ENCODE measurements at regions not wholly inside any gene's neighbourhood (a gene's known extent, or its start where the extent isn't known, plus 50 kb on each side); places are given as distances from the start of the nearest gene placed in this dataset.
"Not testable (repeated sequence)": the region's sequence is repeated elsewhere in the genome, so short reads cannot be mapped to it uniquely, and the experiment has no call there.

DNA sequence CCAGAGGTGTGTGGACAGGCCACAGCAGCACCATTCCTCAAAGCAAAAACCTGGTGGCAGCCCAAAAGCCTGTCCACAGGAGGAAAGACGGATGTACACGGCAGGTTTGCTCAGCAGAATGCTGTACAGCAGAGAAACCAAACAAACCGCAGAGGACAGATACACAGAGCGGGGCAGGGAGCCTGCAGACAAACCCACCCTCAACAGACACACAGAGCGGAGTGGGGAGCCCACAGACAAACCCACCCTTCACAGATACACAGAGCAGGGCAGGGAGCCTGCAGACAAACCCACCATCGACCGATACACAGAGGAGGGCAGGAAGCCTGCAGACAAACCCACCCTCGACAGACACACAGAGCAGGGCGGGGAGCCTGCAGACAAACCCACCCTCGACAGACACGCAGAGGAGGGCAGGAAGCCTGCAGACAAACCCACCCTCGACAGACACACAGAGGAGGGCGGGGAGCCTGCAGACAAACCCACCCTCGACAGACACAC is 53.0 kb upstream of the METRNL start:
- Mint-ChIP-seq H3K4me1 (peaks cover 4 to 30% (median 8%) of the 10 kb centered on the region in 4 donors), H3K27ac (peak overlapping the region in 1 of 3 donors; percentile 29), H3K4me3 (no peak overlapping the region), H3K36me3 (peaks cover 23% of the 10 kb centered on the region), H3K27me3 (no peaks in the 10 kb centered on the region), H3K9me3 (peaks cover 0 to 1% (median 0%) of the 10 kb centered on the region in 7 donors)
- Histone ChIP-seq H3K4me1 (ENCODE audit: control insufficient read depth, insufficient read depth, low read length, poor library complexity, severe bottlenecking) (peaks cover 2% of the 10 kb centered on the region), H3K27me3 (ENCODE audit: control insufficient read depth, insufficient read depth, low read length) (no peaks in the 10 kb centered on the region), H3K36me3 (ENCODE audit: control insufficient read depth, insufficient read depth, low read length) (peaks cover 4% of the 10 kb centered on the region), H3K27ac (ENCODE audit: insufficient read depth, low read length, poor library complexity, severe bottlenecking) (no peak overlapping the region), H3K4me3 (ENCODE audit: low read depth, low read length) (no peak overlapping the region), H3K9me3 (ENCODE audit: control insufficient read depth in 2 of 2, low read length in 2 of 2) (no peaks in the 10 kb centered on the region)
- DNase-seq (no peak), ATAC-seq (ENCODE audit: low read depth in 2 of 2) (no peak)

- H3K27ac ChIP-seq (ENCODE audit: insufficient read depth, low read length, poor library complexity, severe bottlenecking); H3K36me3 ChIP-seq (ENCODE audit: control insufficient read depth, insufficient read depth, low read length); ATAC-seq (ENCODE audit: low read depth in 2 of 2); H3K4me3 Mint-ChIP-seq; H3K4me3 ChIP-seq (ENCODE audit: low read depth, low read length); H3K27me3 ChIP-seq (ENCODE audit: control insufficient read depth, insufficient read depth, low read length); H3K4me1 ChIP-seq (ENCODE audit: control insufficient read depth, insufficient read depth, low read length, poor library complexity, severe bottlenecking); H3K9me3 ChIP-seq (ENCODE audit: control insufficient read depth in 2 of 2, low read length in 2 of 2); DNase-seq; H3K9me3 Mint-ChIP-seq; H3K27me3 Mint-ChIP-seq: not testable (repeated sequence)
- Mint-ChIP-seq H3K27ac (peak overlapping the region in 1 of 3 donors; percentile 32), H3K36me3 (peaks cover 23% of the 10 kb centered on the region), H3K4me1 (peaks cover under 1 to 30% (median 7%) of the 10 kb centered on the region in 4 donors)
These were observed 52.5 kb upstream of the METRNL start for GRCh38 chr17:83026921-83027320.

DNA sequence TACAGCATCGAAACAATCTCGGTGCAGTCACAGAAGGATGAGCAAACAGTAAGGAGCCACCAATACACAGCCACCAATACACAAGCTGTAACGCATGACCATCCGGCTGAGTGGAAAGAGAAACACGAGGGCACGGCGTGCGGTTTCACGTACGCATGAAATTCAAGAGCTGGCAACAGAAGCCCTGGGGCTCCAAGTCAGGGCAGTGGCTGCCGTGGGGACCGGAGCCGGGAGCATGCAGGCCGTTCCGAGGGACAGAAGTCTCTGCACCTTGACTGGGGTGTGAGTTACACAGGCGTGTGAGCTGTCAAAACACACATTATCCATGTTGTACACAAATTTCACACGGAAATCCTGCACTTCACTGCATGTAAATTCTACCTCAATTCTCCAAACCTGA is 50.6 kb upstream of the METRNL start:
- no peak overlapping the region for H3K4me3 Mint-ChIP-seq
- H3K4me1 ChIP-seq (ENCODE audit: control insufficient read depth, insufficient read depth, low read length, poor library complexity, severe bottlenecking): peaks cover 2% of the 10 kb centered on the region
- no peak for DNase-seq
- H3K27ac Mint-ChIP-seq: peak overlapping the region in 1 of 3 donors; percentile 26
- no peaks in the 10 kb centered on the region for H3K27me3 ChIP-seq (ENCODE audit: control insufficient read depth, insufficient read depth, low read length)
- H3K27ac ChIP-seq (ENCODE audit: insufficient read depth, low read length, poor library complexity, severe bottlenecking): no peak overlapping the region
- H3K4me3 ChIP-seq (ENCODE audit: low read depth, low read length): no peak overlapping the region
- H3K9me3 ChIP-seq (ENCODE audit: control insufficient read depth in 2 of 2, low read length in 2 of 2): no peaks in the 10 kb centered on the region
- H3K36me3 Mint-ChIP-seq: peaks cover 26% of the 10 kb centered on the region
- no peak for ATAC-seq (ENCODE audit: low read depth in 2 of 2)
- H3K9me3 Mint-ChIP-seq: peaks cover 0 to 1% (median 0%) of the 10 kb centered on the region in 7 donors
- peaks cover 0 to 25% (median 7%) of the 10 kb centered on the region in 4 donors for H3K4me1 Mint-ChIP-seq
- peaks cover 9% of the 10 kb centered on the region for H3K36me3 ChIP-seq (ENCODE audit: control insufficient read depth, insufficient read depth, low read length)
- no peaks in the 10 kb centered on the region for H3K27me3 Mint-ChIP-seq

DNA sequence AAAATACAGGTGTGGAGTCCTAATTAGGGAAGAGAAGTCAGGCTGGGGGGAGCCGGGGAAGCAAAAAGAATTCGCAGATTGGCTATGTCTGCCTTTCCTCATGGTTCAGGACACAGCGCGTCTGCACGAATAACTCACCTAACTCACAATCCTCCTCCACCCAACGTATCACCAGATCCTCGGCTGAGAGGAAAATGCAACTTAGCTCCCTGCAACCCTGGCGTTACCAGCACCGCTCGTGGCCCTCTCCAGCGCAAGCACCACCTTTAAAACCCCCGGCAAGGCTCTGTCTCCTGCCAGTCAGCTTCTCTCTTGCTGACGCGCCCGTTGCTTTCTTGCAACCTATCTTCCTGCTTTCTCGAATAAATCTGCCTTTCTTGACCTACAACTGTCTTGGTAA is 49.8 kb upstream of the METRNL start:
- H3K4me1 ChIP-seq (ENCODE audit: control insufficient read depth, insufficient read depth, low read length, poor library complexity, severe bottlenecking): no peaks in the 10 kb centered on the region
- Mint-ChIP-seq H3K4me1 (peaks cover 0 to 22% (median 8%) of the 10 kb centered on the region in 4 donors), H3K27me3 (no peaks in the 10 kb centered on the region), H3K27ac (no peak overlapping the region), H3K36me3 (peaks cover 28% of the 10 kb centered on the region), H3K9me3 (peaks cover 0 to 1% (median 0%) of the 10 kb centered on the region in 7 donors), H3K4me3 (no peak overlapping the region)
- H3K9me3 ChIP-seq (ENCODE audit: control insufficient read depth in 2 of 2, low read length in 2 of 2): no peaks in the 10 kb centered on the region
- H3K4me3 ChIP-seq (ENCODE audit: low read depth, low read length): no peak overlapping the region
- H3K36me3 ChIP-seq (ENCODE audit: control insufficient read depth, insufficient read depth, low read length): peaks cover 7% of the 10 kb centered on the region
- H3K27ac ChIP-seq (ENCODE audit: insufficient read depth, low read length, poor library complexity, severe bottlenecking): no peak overlapping the region
- ATAC-seq (ENCODE audit: low read depth in 2 of 2) (no peak), DNase-seq (no peak)
- H3K27me3 ChIP-seq (ENCODE audit: control insufficient read depth, insufficient read depth, low read length): no peaks in the 10 kb centered on the region

All from CD4-positive, CD25-positive, alpha-beta regulatory T cell (primary cell).